ENCODE measurements at regions not wholly inside any gene's neighbourhood (a gene's known extent, or its start where the extent isn't known, plus 50 kb on each side); places are given as distances from the start of the nearest gene placed in this dataset.
A peak's percentile ranks its signal among the peaks of the same experiment; 100 is the strongest.

- peak overlapping the region in 1 of 10 donors; percentile 24 for H3K27ac Mint-ChIP-seq
- peaks cover 17 to 64% (median 29%) of the 10 kb centered on the region in 4 donors for H3K4me1 Mint-ChIP-seq
- H3K27me3 Mint-ChIP-seq, result no peaks in the 10 kb centered on the region
- H3K9me3 Mint-ChIP-seq, result no peaks in the 10 kb centered on the region
- DNase-seq, result no peak
- no peak overlapping the region for H3K4me3 Mint-ChIP-seq
- H3K36me3 Mint-ChIP-seq, result peaks cover 0 to 29% (median 1%) of the 10 kb centered on the region in 3 donors
- no peak for ATAC-seq
- POLR2A ChIA-PET, result no interaction called here
Measured at GRCh38 chr22:49650336-49651241, 177.1 kb downstream of the BRD1 start.

- Mint-ChIP-seq H3K36me3 (peaks cover 0 to 25% (median 0%) of the 10 kb centered on the region in 3 donors), H3K9me3 (no peaks in the 10 kb centered on the region), H3K27ac (peak overlapping the region in 2 of 10 donors; percentile 15 to 19), H3K27me3 (no peaks in the 10 kb centered on the region), H3K4me1 (peaks cover 17 to 57% (median 22%) of the 10 kb centered on the region in 4 donors), H3K4me3 (peak overlapping the region in 3 of 10 donors; percentile 12 to 38 (median 15))
- ATAC-seq (no peak), DNase-seq (no peak)
- POLR2A ChIA-PET, result no interaction called here
Measured at GRCh38 chr22:49649166-49650068, 178.3 kb downstream of the BRD1 start.

GRCh38 chr22:49648053-49648452 is 179.6 kb downstream of the BRD1 start:
- Mint-ChIP-seq H3K4me3 (no peak overlapping the region), H3K36me3 (peaks cover 0 to 25% (median 0%) of the 10 kb centered on the region in 3 donors), H3K27ac (no peak overlapping the region), H3K4me1 (peaks cover 15 to 52% (median 17%) of the 10 kb centered on the region in 4 donors), H3K9me3 (no peaks in the 10 kb centered on the region), H3K27me3 (no peaks in the 10 kb centered on the region)
- ATAC-seq (no peak), DNase-seq (no peak)
- POLR2A ChIA-PET, result no interaction called here

GRCh38 chr22:49647627-49648026 is 180.0 kb downstream of the BRD1 start:
- no peaks in the 10 kb centered on the region for H3K27me3 Mint-ChIP-seq
- H3K36me3 Mint-ChIP-seq, result peaks cover 0 to 24% (median 0%) of the 10 kb centered on the region in 3 donors
- H3K4me3 Mint-ChIP-seq, result no peak overlapping the region
- POLR2A ChIA-PET, result interaction anchor here (0.6 kb wide), 1 partner anchor 216 kb away, joined by 5 read pairs; no protein-coding TSS in a partner anchor
- no peaks in the 10 kb centered on the region for H3K9me3 Mint-ChIP-seq
- DNase-seq (no peak), ATAC-seq (no peak)
- H3K27ac Mint-ChIP-seq, result no peak overlapping the region
- H3K4me1 Mint-ChIP-seq, result peaks cover 15 to 52% (median 17%) of the 10 kb centered on the region in 4 donors

- no peak overlapping the region for H3K4me3 Mint-ChIP-seq
- peaks cover 12 to 51% (median 14%) of the 10 kb centered on the region in 4 donors for H3K4me1 Mint-ChIP-seq
- H3K27me3 Mint-ChIP-seq, result no peaks in the 10 kb centered on the region
- H3K27ac Mint-ChIP-seq, result peak overlapping the region in 1 of 10 donors; percentile 67
- no peaks in the 10 kb centered on the region for H3K9me3 Mint-ChIP-seq
- DNase-seq (no peak), ATAC-seq (no peak)
- POLR2A ChIA-PET, result interaction anchor here (0.6 kb wide), 1 partner anchor 216 kb away, joined by 5 read pairs; no protein-coding TSS in a partner anchor
- H3K36me3 Mint-ChIP-seq, result peaks cover 0 to 19% (median 0%) of the 10 kb centered on the region in 3 donors
Measured at GRCh38 chr22:49646876-49647275, 180.8 kb downstream of the BRD1 start.

GRCh38 chr22:49645791-49646550 is 181.7 kb downstream of the BRD1 start:
- POLR2A ChIA-PET, result no interaction called here
- no peak for ATAC-seq
- Mint-ChIP-seq H3K27ac (no peak overlapping the region), H3K36me3 (peaks cover 0 to 18% (median 0%) of the 10 kb centered on the region in 3 donors), H3K27me3 (no peaks in the 10 kb centered on the region), H3K9me3 (no peaks in the 10 kb centered on the region), H3K4me1 (peaks cover 12 to 53% (median 16%) of the 10 kb centered on the region in 4 donors), H3K4me3 (no peak overlapping the region)
- DNase-seq, result no peak

- Mint-ChIP-seq H3K27me3 (no peaks in the 10 kb centered on the region), H3K36me3 (peaks cover 0 to 15% (median 0%) of the 10 kb centered on the region in 3 donors), H3K4me3 (no peak overlapping the region), H3K9me3 (no peaks in the 10 kb centered on the region), H3K4me1 (peaks cover 12 to 50% (median 16%) of the 10 kb centered on the region in 4 donors), H3K27ac (no peak overlapping the region)
- no peak for DNase-seq
- POLR2A ChIA-PET, result no interaction called here
- no peak for ATAC-seq
Measured at GRCh38 chr22:49645257-49645656, 182.4 kb downstream of the BRD1 start.

- Mint-ChIP-seq H3K4me1 (peaks cover 4 to 42% (median 9%) of the 10 kb centered on the region in 4 donors), H3K27ac (peak overlapping the region in 1 of 10 donors; percentile 53), H3K4me3 (no peak overlapping the region), H3K36me3 (peaks cover 0 to 5% (median 0%) of the 10 kb centered on the region in 3 donors), H3K9me3 (no peaks in the 10 kb centered on the region), H3K27me3 (no peaks in the 10 kb centered on the region)
- DNase-seq (peak in 1 of 10 donors; percentile 45), ATAC-seq (no peak)
- POLR2A ChIA-PET, result no interaction called here
Measured at GRCh38 chr22:49643998-49644397, 183.7 kb downstream of the BRD1 start.

GRCh38 chr22:49643466-49643865 is 184.2 kb downstream of the BRD1 start:
- H3K4me3 Mint-ChIP-seq, result no peak overlapping the region
- H3K9me3 Mint-ChIP-seq, result no peaks in the 10 kb centered on the region
- H3K36me3 Mint-ChIP-seq, result peaks cover 0 to 10% (median 0%) of the 10 kb centered on the region in 3 donors
- peak in 1 of 10 donors; percentile 48 for DNase-seq
- no peaks in the 10 kb centered on the region for H3K27me3 Mint-ChIP-seq
- no peak overlapping the region for H3K27ac Mint-ChIP-seq
- POLR2A ChIA-PET, result no interaction called here
- no peak for ATAC-seq
- peaks cover 4 to 41% (median 9%) of the 10 kb centered on the region in 4 donors for H3K4me1 Mint-ChIP-seq

- H3K27me3 Mint-ChIP-seq, result no peaks in the 10 kb centered on the region
- DNase-seq (no peak), ATAC-seq (no peak)
- H3K9me3 Mint-ChIP-seq, result no peaks in the 10 kb centered on the region
- H3K4me3 Mint-ChIP-seq, result no peak overlapping the region
- peaks cover 0 to 13% (median 0%) of the 10 kb centered on the region in 3 donors for H3K36me3 Mint-ChIP-seq
- peaks cover 4 to 41% (median 9%) of the 10 kb centered on the region in 4 donors for H3K4me1 Mint-ChIP-seq
- POLR2A ChIA-PET, result no interaction called here
- H3K27ac Mint-ChIP-seq, result peak overlapping the region in 1 of 10 donors; percentile 52
Measured at GRCh38 chr22:49642741-49643140, 184.9 kb downstream of the BRD1 start.

- Mint-ChIP-seq H3K9me3 (no peaks in the 10 kb centered on the region), H3K27me3 (no peaks in the 10 kb centered on the region), H3K36me3 (peaks cover 0 to 13% (median 0%) of the 10 kb centered on the region in 3 donors), H3K27ac (peak overlapping the region in 1 of 10 donors; percentile 52), H3K4me3 (no peak overlapping the region), H3K4me1 (peaks cover 4 to 42% (median 9%) of the 10 kb centered on the region in 4 donors)
- DNase-seq (no peak), ATAC-seq (no peak)
- POLR2A ChIA-PET, result no interaction called here
Measured at GRCh38 chr22:49642331-49642730, 185.3 kb downstream of the BRD1 start.

GRCh38 chr22:49641770-49642313 is 185.8 kb downstream of the BRD1 start:
- POLR2A ChIA-PET, result no interaction called here
- H3K27ac Mint-ChIP-seq, result peak overlapping the region in 2 of 10 donors; percentile 22 to 43
- ATAC-seq, result no peak

More at GRCh38 chr22:49641770-49642313, 185.8 kb downstream of the BRD1 start:
- DNase-seq, result no peak
- Mint-ChIP-seq H3K36me3 (peaks cover 0 to 13% (median 0%) of the 10 kb centered on the region in 3 donors), H3K27me3 (no peaks in the 10 kb centered on the region), H3K9me3 (no peaks in the 10 kb centered on the region), H3K4me1 (peaks cover 4 to 42% (median 8%) of the 10 kb centered on the region in 4 donors), H3K4me3 (peak overlapping the region in 1 of 10 donors; percentile 14)

Data from naive thymus-derived CD8-positive, alpha-beta T cell (primary cell).